A549 (cell line): ENCODE measurements at regions not wholly inside any gene's neighbourhood (a gene's known extent, or its start where the extent isn't known, plus 50 kb on each side); places are given as distances from the start of the nearest gene placed in this dataset.
A peak's percentile ranks its signal among the peaks of the same experiment; 100 is the strongest.

Source experiments
- ATAC-seq, 2 experiments: fragments of 200-7000 bp in 1 of 2; fragments of >200 bp in 1 of 2; cut with Nextera tagmentation in 1 of 2; cut with Tn5 transposase in 1 of 2; 3 replicates each; pipeline versions ENCODE4 v1.8.0 to v1.9.1; 2018 to 2020; ENCODE audit warnings: mild to moderate bottlenecking in 1 of 2, moderate library complexity in 1 of 2
- CTCF ChIA-PET: fragments of 300-600 bp; sonication (Branson Sonifier 250); formaldehyde crosslinking; extraction: SDS; loops from one replicate; lab custom pipeline; 2021; ENCODE audit warnings: antibody characterized with exemption, inconsistent platforms; lab: Yijun Ruan, JAX
- POLR2A ChIA-PET: fragments of 350-600 bp; formaldehyde crosslinking; extraction: SDS; loops from one replicate; lab custom pipeline; 2021; ENCODE audit warnings: antibody characterized with exemption, inconsistent platforms; lab: Yijun Ruan, JAX
- DNase-seq, 2 experiments: peaks; one replicate each; pipeline versions ENCODE4 v3.0.0 to v3.0.0-alpha.2; 2011 to 2016; ENCODE audit warnings: low read depth in 1 of 2, low spot score in 1 of 2
- FAIRE-seq: peaks from 2 replicates; lab custom pipeline; 2011; peaks lifted over from hg19 to GRCh38; lab: Jason Lieb, UNC
- H3K27ac ChIP-seq, 2 experiments: fragments of >200 bp; sonication (Bioruptor Twin); formaldehyde crosslinking; 3 replicates each; pipeline ENCODE4 v1.5.1; 2016 to 2017
- H3K4me1 ChIP-seq: fragments of >200 bp; sonication (Bioruptor Twin); formaldehyde crosslinking; 3 replicates; pipeline ENCODE4 v1.6.1; 2016
- H3K4me2 ChIP-seq: fragments of >200 bp; sonication (Bioruptor Twin); formaldehyde crosslinking; 3 replicates; pipeline ENCODE4 v1.6.1; 2016
- H3K4me3 ChIP-seq: fragments of >200 bp; sonication (Bioruptor Twin); formaldehyde crosslinking; 3 replicates; pipeline ENCODE4 v1.5.1; 2016
- H3K9me3 ChIP-seq: fragments of >200 bp; sonication (Bioruptor Twin); formaldehyde crosslinking; 3 replicates; pipeline ENCODE4 v1.6.1; 2016
- ATOH8 ChIP-seq: fragments of 250-450 bp; sonication (Bioruptor Pico); IDR thresholded peaks from 2 replicates; pipeline ENCODE4 v1.5.0; 2020; ENCODE audit warnings: low read depth, mild to moderate bottlenecking, moderate library complexity
- CEBPB ChIP-seq, 2 experiments: fragments of >200 bp in 1 of 2; sonication (Bioruptor Twin) in 1 of 2; formaldehyde crosslinking in 1 of 2; IDR thresholded peaks; 2 replicates each; pipeline ENCODE4 v1.6.1; 2012 to 2016
- CTCF ChIP-seq: fragments of >200 bp; sonication (Bioruptor Twin); formaldehyde crosslinking; IDR thresholded peaks from 3 replicates; pipeline ENCODE4 v1.5.1; 2016
- EP300 ChIP-seq, 2 experiments: fragments of >200 bp; sonication (Bioruptor Twin); formaldehyde crosslinking; IDR thresholded peaks; 2 replicates in 1 of 2; 3 replicates in 1 of 2; pipeline ENCODE4 v1.6.1; 2016 to 2017
- ESRRA ChIP-seq: fragments of 150-350 bp; IDR thresholded peaks from 2 replicates; pipeline ENCODE4 v1.6.1; 2014; ENCODE audit warnings: mild to moderate bottlenecking, low read length, borderline replicate concordance
- FOSB ChIP-seq: fragments of 250-450 bp; sonication (Bioruptor Pico); IDR thresholded peaks from 2 replicates; pipeline ENCODE4 v1.5.0; 2020; ENCODE audit warnings: mild to moderate bottlenecking, moderate library complexity
- HEYL ChIP-seq: fragments of 250-450 bp; sonication (Bioruptor Pico); IDR thresholded peaks from 2 replicates; pipeline ENCODE4 v1.8.0; 2021; ENCODE audit warnings: mild to moderate bottlenecking, moderate library complexity
- HMGXB4 ChIP-seq: fragments of 250-450 bp; sonication (Bioruptor Pico); IDR thresholded peaks from 2 replicates; pipeline ENCODE4 v1.5.0; 2021; ENCODE audit warnings: mild to moderate bottlenecking, moderate library complexity, borderline replicate concordance
- HOXA7 ChIP-seq: fragments of 250-450 bp; sonication (Bioruptor Pico); IDR thresholded peaks from 2 replicates; pipeline ENCODE4 v1.5.0; 2020; ENCODE audit warnings: mild to moderate bottlenecking, moderate library complexity
- HOXB13 ChIP-seq: fragments of 250-450 bp; sonication (Bioruptor Pico); IDR thresholded peaks from 2 replicates; pipeline ENCODE4 v1.5.0; 2020; ENCODE audit warnings: low read depth, mild to moderate bottlenecking, moderate library complexity
- JUN ChIP-seq, 2 experiments: fragments of >200 bp; sonication (Bioruptor Twin); formaldehyde crosslinking; IDR thresholded peaks; 2 replicates in 1 of 2; 3 replicates in 1 of 2; pipeline ENCODE4 v1.6.1; 2016 to 2017
- KDM1A ChIP-seq: fragments of 200-600 bp; sonication (generic); IDR thresholded peaks from 2 replicates; pipeline ENCODE4 v1.6.1; 2016; ENCODE audit warnings: low read depth, mild to moderate bottlenecking
- KDM5A ChIP-seq: fragments of 200-600 bp; sonication (generic); IDR thresholded peaks from 2 replicates; pipeline ENCODE4 v1.6.1; 2016; ENCODE audit warnings: antibody characterized with exemption, mild to moderate bottlenecking
- MAZ ChIP-seq: fragments of 150-350 bp; IDR thresholded peaks from 2 replicates; pipeline ENCODE4 v1.6.1; 2014; ENCODE audit warnings: antibody characterized with exemption, low read depth, low read length, borderline replicate concordance
- MYC ChIP-seq: IDR thresholded peaks from 2 replicates; pipeline ENCODE4 v1.6.1; 2012; ENCODE audit warnings: mild to moderate bottlenecking, inconsistent platforms, low read length, improper control_type of control experiment, borderline replicate concordance
- RAD21 ChIP-seq, 2 experiments: fragments of >200 bp in 1 of 2; sonication (Bioruptor Twin) in 1 of 2; formaldehyde crosslinking in 1 of 2; IDR thresholded peaks in 1 of 2; conservative IDR thresholded peaks in 1 of 2; 2 replicates in 1 of 2; 3 replicates in 1 of 2; pipeline ENCODE4 v1.6.1; 2012 to 2018; ENCODE audit warnings: inconsistent platforms in 1 of 2
- RCOR1 ChIP-seq: fragments of 150-350 bp; IDR thresholded peaks from 2 replicates; pipeline ENCODE4 v1.6.1; 2014; ENCODE audit warnings: antibody characterized with exemption, low read length, low read depth
- SMC3 ChIP-seq: fragments of >200 bp; sonication (Bioruptor Twin); formaldehyde crosslinking; IDR thresholded peaks from 3 replicates; pipeline ENCODE4 v1.6.1; 2018; ENCODE audit warnings: inconsistent platforms
- SREBF2 ChIP-seq: fragments of 450-650 bp; IDR thresholded peaks from 2 replicates; pipeline ENCODE4 v1.6.1; 2014; ENCODE audit warnings: mild to moderate bottlenecking, moderate library complexity
- TP53 ChIP-seq: fragments of 250-450 bp; sonication (Bioruptor Pico); IDR thresholded peaks from 2 replicates; pipeline ENCODE4 v1.5.0; 2021; ENCODE audit warnings: mild to moderate bottlenecking, moderate library complexity
- USF2 ChIP-seq: fragments of 450-650 bp; IDR thresholded peaks from 2 replicates; pipeline ENCODE4 v1.6.1; 2014; ENCODE audit warnings: antibody characterized with exemption
- ZFP36 ChIP-seq: fragments of 450-650 bp; IDR thresholded peaks from 2 replicates; pipeline ENCODE4 v1.6.1; 2014; ENCODE audit warnings: borderline replicate concordance; ENCODE audit not compliant: partially characterized antibody
- ZNF302 ChIP-seq: fragments of 250-450 bp; sonication (Bioruptor Pico); IDR thresholded peaks from 2 replicates; pipeline ENCODE4 v1.9.0; 2021; ENCODE audit warnings: inconsistent platforms, mild to moderate bottlenecking, moderate library complexity
- ZSCAN20 ChIP-seq: fragments of 250-450 bp; sonication (Bioruptor Pico); IDR thresholded peaks from 2 replicates; pipeline ENCODE4 v1.8.0; 2022; ENCODE audit warnings: mild to moderate bottlenecking, moderate library complexity
- WGBS: methylation state at CpG from one replicate; pipeline ENCODE4 v1.1.6; 2017; ENCODE audit errors: missing lambda C conversion rate; 5-methylcytosine and 5-hydroxymethylcytosine counted together

- Histone ChIP-seq H3K27ac (no peak overlapping the region), H3K4me2 (no peak overlapping the region), H3K9me3 (no peaks in the 10 kb centered on the region), H3K4me3 (no peak overlapping the region), H3K4me1 (no peaks in the 10 kb centered on the region)
- no peak for FAIRE-seq
- no peak for TF ChIP-seq ZFP36
- no peak for TF ChIP-seq SMC3
- no peak for TF ChIP-seq USF2
- no peak for TF ChIP-seq MAZ
- no peak for TF ChIP-seq HOXA7
- no peak for TF ChIP-seq TP53 (CRISPR knock-in tag)
- no peak for TF ChIP-seq ATOH8 (CRISPR knock-in tag)
- no peak for TF ChIP-seq KDM1A
- ChIA-PET POLR2A (no interaction called here), CTCF (no interaction called here)
- no peak for ATAC-seq
- no peak for DNase-seq
- WGBS: 24% methylated on average over 2 of the region's 2 CpGs
Observed at GRCh38 chr1:170262276-170262939, 116.6 kb downstream of the NTMT2 start.

- FAIRE-seq: no peak
- 0% methylated on average over 1 of the region's 1 CpG for WGBS
- H3K27ac ChIP-seq: no peak overlapping the region
- H3K9me3 ChIP-seq: no peaks in the 10 kb centered on the region
- ChIA-PET CTCF (no interaction called here), POLR2A (no interaction called here)
- no peak for ATAC-seq
- no peak overlapping the region for H3K4me2 ChIP-seq
- no peak overlapping the region for H3K4me3 ChIP-seq
- no peak for DNase-seq
- TF ChIP-seq FOSB (CRISPR knock-in tag): no peak
- TF ChIP-seq CTCF: no peak
- TF ChIP-seq CEBPB (IDR thresholded peaks at IDR 0.05): no peak
- TF ChIP-seq KDM5A: no peak
- no peak for TF ChIP-seq HEYL (CRISPR knock-in tag)
- no peak for TF ChIP-seq ZSCAN20
- no peak for TF ChIP-seq ESRRA
- TF ChIP-seq MAZ: no peak
- no peak for TF ChIP-seq JUN (IDR thresholded peaks at IDR 0.05)
- no peak for TF ChIP-seq MYC
- no peak for TF ChIP-seq RAD21 (conservative IDR thresholded peaks at IDR 0.05 in 1 of 2, IDR thresholded peaks at IDR 0.05 in 1 of 2)
- no peak for TF ChIP-seq ZNF302 (CRISPR knock-in tag)
- TF ChIP-seq EP300 (IDR thresholded peaks at IDR 0.05): no peak
- no peak for TF ChIP-seq RCOR1
- H3K4me1 ChIP-seq: no peaks in the 10 kb centered on the region
Observed at GRCh38 chr1:170265234-170265633, 119.5 kb downstream of the NTMT2 start.

- DNase-seq: no peak
- no peak overlapping the region for H3K4me2 ChIP-seq
- TF ChIP-seq HOXB13 (no peak), USF2 (no peak), SREBF2 (no peak), MYC (no peak), ATOH8 (CRISPR knock-in tag) (no peak), HMGXB4 (CRISPR knock-in tag) (no peak)
- ATAC-seq: 0 out of 6 replicates have a peak, but pooled peaks of 1 of the 2 experiments have one; percentile 32
- H3K4me3 ChIP-seq: no peak overlapping the region
- H3K27ac ChIP-seq: no peak overlapping the region
- ChIA-PET CTCF (no interaction called here), POLR2A (no interaction called here)
- no peak for FAIRE-seq
- no peaks in the 10 kb centered on the region for H3K9me3 ChIP-seq
- no peaks in the 10 kb centered on the region for H3K4me1 ChIP-seq
Observed at GRCh38 chr1:170267317-170267716, 121.6 kb downstream of the NTMT2 start.
